ENCODE measurements at regions not wholly inside any gene's neighbourhood (a gene's known extent, or its start where the extent isn't known, plus 50 kb on each side); places are given as distances from the start of the nearest gene placed in this dataset.

GRCh38 chr16:26961459-26961858 lies 105.3 kb upstream of the C16orf82 start:
- intact Hi-C loops (cut with micrococcal nuclease; ENCODE audit: unreplicated experiment) = no loop called here
- Histone ChIP-seq H3K36me3 (ENCODE audit: control insufficient read depth in 2 of 2, insufficient read depth in 2 of 2, low read length in 1 of 2) (no peaks in the 10 kb centered on the region), H3K4me3 (no peak overlapping the region), H3K9me3 (replicated peaks; ENCODE audit: control insufficient read depth, insufficient read depth, low read length) (no peaks in the 10 kb centered on the region), H3K27me3 (replicated peaks in 1 of 2; ENCODE audit: control insufficient read depth in 2 of 2, insufficient read depth in 2 of 2, low read length in 1 of 2) (no peaks in the 10 kb centered on the region), H3K9ac (ENCODE audit: control insufficient read depth, insufficient read depth, low read length) (no peak overlapping the region), H4K20me1 (ENCODE audit: control insufficient read depth, insufficient read depth) (no peaks in the 10 kb centered on the region), H2AFZ (ENCODE audit: control insufficient read depth, low read depth, low read length) (no peak overlapping the region), H3K4me1 (ENCODE audit: control insufficient read depth, insufficient read depth, low read length) (no peaks in the 10 kb centered on the region), H3K27ac (ENCODE audit: control insufficient read depth, insufficient read depth) (no peak overlapping the region), H3K79me2 (ENCODE audit: control insufficient read depth, insufficient read depth, low read length) (no peaks in the 10 kb centered on the region), H3K4me2 (ENCODE audit: control insufficient read depth, insufficient read depth) (no peak overlapping the region)
- ATAC-seq = no peak
- no peak for FAIRE-seq
- in situ Hi-C loops (cut with MboI) = no loop called here
- BruUV-seq (replicated peaks) = no TSS peak
- SMC1A ChIA-PET (ENCODE audit: uncharacterized antibody, unreplicated experiment) = no interaction called here
- DNase-seq (ENCODE audit: low read depth, low spot score) = no peak
- CTCF ChIA-PET = no interaction called here
- TF ChIP-seq TCF3 (IDR thresholded peaks at IDR 0.05; ENCODE audit: borderline replicate concordance, insufficient read depth, low read depth, low read length) (no peak), ETV6 (conservative IDR thresholded peaks at IDR 0.05 in 1 of 2, IDR thresholded peaks at IDR 0.05 in 1 of 2; ENCODE audit: borderline replicate concordance in 1 of 2, low read depth in 1 of 2) (peak in 1 of 2 experiments; percentile 57; a peak in 1 of 4 replicates), NBN (IDR thresholded peaks at IDR 0.05) (no peak)
- RAD21 ChIA-PET (ENCODE audit: unreplicated experiment) = no interaction called here
- POLR2A ChIA-PET = no interaction called here

GRCh38 chr16:26963109-26963508 lies 103.6 kb upstream of the C16orf82 start:
- Histone ChIP-seq H3K4me1 (ENCODE audit: control insufficient read depth, insufficient read depth, low read length) (no peaks in the 10 kb centered on the region), H2AFZ (ENCODE audit: control insufficient read depth, low read depth, low read length) (no peak overlapping the region), H4K20me1 (ENCODE audit: control insufficient read depth, insufficient read depth) (no peaks in the 10 kb centered on the region), H3K9me3 (replicated peaks; ENCODE audit: control insufficient read depth, insufficient read depth, low read length) (no peaks in the 10 kb centered on the region), H3K4me2 (ENCODE audit: control insufficient read depth, insufficient read depth) (no peak overlapping the region), H3K9ac (ENCODE audit: control insufficient read depth, insufficient read depth, low read length) (no peak overlapping the region), H3K79me2 (ENCODE audit: control insufficient read depth, insufficient read depth, low read length) (no peaks in the 10 kb centered on the region), H3K4me3 (no peak overlapping the region), H3K27me3 (replicated peaks in 1 of 2; ENCODE audit: control insufficient read depth in 2 of 2, insufficient read depth in 2 of 2, low read length in 1 of 2) (no peaks in the 10 kb centered on the region), H3K36me3 (ENCODE audit: control insufficient read depth in 2 of 2, insufficient read depth in 2 of 2, low read length in 1 of 2) (no peaks in the 10 kb centered on the region), H3K27ac (ENCODE audit: control insufficient read depth, insufficient read depth) (no peak overlapping the region)
- in situ Hi-C loops (cut with MboI) = no loop called here
- TF ChIP-seq ZNF274 (IDR thresholded peaks at IDR 0.05; ENCODE audit: insufficient read depth, insufficient read length) (no peak), SMC3 (IDR thresholded peaks at IDR 0.05; ENCODE audit: borderline replicate concordance, low read length) (peak; percentile 12; the same call in 1 of the 2 replicates), CTCF (IDR thresholded peaks at IDR 0.05 in 2 of 3, conservative IDR thresholded peaks at IDR 0.05 in 1 of 3; ENCODE audit: control insufficient read depth in 2 of 3, extremely low read depth in 1 of 3, insufficient read depth in 1 of 3, low read depth in 3 of 3, low read length in 3 of 3) (peak; percentile 14 to 30 (median 28); a peak in 3 of 6 replicates)
- no TSS peak for BruUV-seq (replicated peaks)
- POLR2A ChIA-PET = no interaction called here
- 7% methylated on average over 4 of the region's 4 CpGs for WGBS (ENCODE audit: insufficient coverage, insufficient replicate concordance, low lambda C conversion rate, missing lambda C conversion rate)
- DNase-seq (ENCODE audit: low read depth, low spot score) (no peak), FAIRE-seq (no peak), ATAC-seq (peak; percentile 48; the same call in 2 of the 3 replicates)
- intact Hi-C loops (cut with micrococcal nuclease; ENCODE audit: unreplicated experiment) = no loop called here
- RAD21 ChIA-PET (ENCODE audit: unreplicated experiment) = no interaction called here
- CTCF ChIA-PET = interaction anchor here (1.0 to 1.5 kb wide), 3 partner anchors 11 to 148 kb away, joined by 3 to 4 read pairs (median 3); no protein-coding TSS in a partner anchor
- SMC1A ChIA-PET (ENCODE audit: uncharacterized antibody, unreplicated experiment) = no interaction called here

All from GM12878 (cell line).